Panc1 (cell line): ENCODE measurements at regions not wholly inside any gene's neighbourhood (a gene's known extent, or its start where the extent isn't known, plus 50 kb on each side); places are given as distances from the start of the nearest gene placed in this dataset.

Source experiments
- ATAC-seq: fragments of 200-7000 bp; cut with Tn5 transposase; 2 replicates; pipeline ENCODE4 v1.9.1; 2020; ENCODE audit warnings: mild to moderate bottlenecking, moderate library complexity
- BruUV-seq: library from RNA; stranded (reverse); fragments of 400-500 nt; replicated peaks from 2 replicates; lab custom pipeline; 2021; lab: Mats Ljungman, UMichigan
- CTCF ChIA-PET: fragments of 300-600 bp; sonication (Branson Sonifier 250); formaldehyde crosslinking; loops from one replicate; lab custom pipeline; 2022; ENCODE audit warnings: antibody characterized with exemption; lab: Charles Lee
- POLR2A ChIA-PET: fragments of 300-600 bp; sonication (Branson Sonifier 250); formaldehyde crosslinking; loops from one replicate; lab custom pipeline; 2022; ENCODE audit warnings: antibody characterized with exemption; lab: Charles Lee
- DNase-seq: peaks from one replicate; pipeline ENCODE4 v3.0.0-alpha.2; 2010; ENCODE audit warnings: low read depth, low spot score
- H3K27ac ChIP-seq: 2 replicates; pipeline ENCODE4 v1.5.1; 2011; ENCODE audit warnings: mild to moderate bottlenecking, low read length, inconsistent platforms
- H3K27me3 ChIP-seq: fragments of 200-500 bp; sonication (Bioruptor generic); 2 replicates; pipeline ENCODE4 v1.6.0; 2014; ENCODE audit warnings: low read length, inconsistent platforms; ENCODE audit not compliant: control insufficient read depth, insufficient read depth
- H3K36me3 ChIP-seq: fragments of 200-500 bp; sonication (Bioruptor generic); 2 replicates; pipeline ENCODE4 v1.5.1; 2014; ENCODE audit warnings: inconsistent platforms, mild to moderate bottlenecking, low read length, moderate library complexity; ENCODE audit not compliant: control insufficient read depth, insufficient read depth
- H3K4me1 ChIP-seq: 2 replicates; pipeline ENCODE4 v1.5.1; 2011; ENCODE audit warnings: inconsistent platforms, mild to moderate bottlenecking, low read length, moderate library complexity; ENCODE audit not compliant: control insufficient read depth, insufficient read depth
- H3K4me3 ChIP-seq, 2 experiments: 2 replicates each; pipeline ENCODE4 v1.5.1; 2011 to 2012; ENCODE audit warnings: low read depth in 2 of 2, low read length in 2 of 2, mild to moderate bottlenecking in 2 of 2, inconsistent platforms in 1 of 2, moderate library complexity in 1 of 2
- H3K9me3 ChIP-seq: fragments of 200-500 bp; sonication (Bioruptor generic); 2 replicates; pipeline ENCODE4 v1.5.1; 2014; ENCODE audit warnings: low read depth, mild to moderate bottlenecking, inconsistent platforms, low read length, moderate library complexity; ENCODE audit not compliant: control insufficient read depth, insufficient read depth
- POLR2AphosphoS5 ChIP-seq: IDR thresholded peaks from 2 replicates; pipeline ENCODE4 v1.6.1; 2012; ENCODE audit warnings: mild to moderate bottlenecking, low read depth, low read length, moderate library complexity
- SIN3A ChIP-seq: IDR thresholded peaks from 2 replicates; pipeline ENCODE4 v1.6.1; 2012; ENCODE audit warnings: low read depth, mild to moderate bottlenecking, low read length, moderate library complexity, borderline replicate concordance; ENCODE audit not compliant: insufficient read depth
- TCF7L2 ChIP-seq: IDR thresholded peaks from 2 replicates; pipeline ENCODE4 v1.6.1; 2011; ENCODE audit warnings: mild to moderate bottlenecking, low read depth, low read length, inconsistent platforms
- in situ Hi-C: cut with HindIII; loops from 2 replicates; pipeline ENCODE4 v1.10.0; 2016; ENCODE audit warnings: low sequenced_read_pairs, low pct_unique_long_range_greater_than_20kb
- intact Hi-C: fragments of 100-400 bp; cut with micrococcal nuclease; formaldehyde crosslinking; loops from one replicate; pipeline ENCODE4 v1.10.0; 2022; ENCODE audit not compliant: unreplicated experiment
- TF ChIP-seq, protein P1 (sequence below), 2 experiments: IDR thresholded peaks; 2 replicates each; pipeline ENCODE4 v1.6.1; 2011 to 2012; ENCODE audit warnings: low read depth in 2 of 2, control low read depth in 1 of 2, low read length in 1 of 2, mild to moderate bottlenecking in 1 of 2, moderate library complexity in 1 of 2; ENCODE audit not compliant: insufficient read depth in 1 of 2
- TF ChIP-seq, protein P2 (sequence below): fragments of 450-650 bp; IDR thresholded peaks from 2 replicates; pipeline ENCODE4 v1.5.1; 2017; ENCODE audit warnings: mild to moderate bottlenecking

DNA sequence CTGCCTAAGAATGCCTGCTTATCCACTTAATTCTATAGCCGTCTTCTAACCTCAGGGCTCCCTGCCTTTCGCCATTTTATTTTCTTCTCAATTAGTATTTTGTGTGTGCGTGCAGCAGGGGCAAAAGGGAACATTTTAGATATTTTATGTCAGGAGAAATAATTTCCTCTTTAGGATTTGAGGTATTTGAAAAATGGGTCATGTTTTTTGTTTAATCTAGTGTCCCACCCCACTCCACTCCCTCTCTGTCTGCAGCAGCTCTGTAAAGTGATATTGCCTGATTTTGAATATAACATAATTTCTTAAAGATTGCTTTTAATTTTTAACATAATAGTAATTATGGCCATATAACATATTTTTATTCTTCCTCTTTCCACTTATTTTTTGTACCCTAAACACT is 593.2 kb upstream of the DPPA4 start:
- ATAC-seq: no peak
- no peak overlapping the region for H3K27ac ChIP-seq
- H3K36me3 ChIP-seq: no peaks in the 10 kb centered on the region
- POLR2A ChIA-PET: no interaction called here
- no TSS peak for BruUV-seq
- in situ Hi-C loops: no loop called here
- CTCF ChIA-PET: no interaction called here
- no peaks in the 10 kb centered on the region for H3K27me3 ChIP-seq
- no peak overlapping the region for H3K4me3 ChIP-seq
- intact Hi-C loops: no loop called here
- DNase-seq: no peak
- TF ChIP-seq, protein P1, sequence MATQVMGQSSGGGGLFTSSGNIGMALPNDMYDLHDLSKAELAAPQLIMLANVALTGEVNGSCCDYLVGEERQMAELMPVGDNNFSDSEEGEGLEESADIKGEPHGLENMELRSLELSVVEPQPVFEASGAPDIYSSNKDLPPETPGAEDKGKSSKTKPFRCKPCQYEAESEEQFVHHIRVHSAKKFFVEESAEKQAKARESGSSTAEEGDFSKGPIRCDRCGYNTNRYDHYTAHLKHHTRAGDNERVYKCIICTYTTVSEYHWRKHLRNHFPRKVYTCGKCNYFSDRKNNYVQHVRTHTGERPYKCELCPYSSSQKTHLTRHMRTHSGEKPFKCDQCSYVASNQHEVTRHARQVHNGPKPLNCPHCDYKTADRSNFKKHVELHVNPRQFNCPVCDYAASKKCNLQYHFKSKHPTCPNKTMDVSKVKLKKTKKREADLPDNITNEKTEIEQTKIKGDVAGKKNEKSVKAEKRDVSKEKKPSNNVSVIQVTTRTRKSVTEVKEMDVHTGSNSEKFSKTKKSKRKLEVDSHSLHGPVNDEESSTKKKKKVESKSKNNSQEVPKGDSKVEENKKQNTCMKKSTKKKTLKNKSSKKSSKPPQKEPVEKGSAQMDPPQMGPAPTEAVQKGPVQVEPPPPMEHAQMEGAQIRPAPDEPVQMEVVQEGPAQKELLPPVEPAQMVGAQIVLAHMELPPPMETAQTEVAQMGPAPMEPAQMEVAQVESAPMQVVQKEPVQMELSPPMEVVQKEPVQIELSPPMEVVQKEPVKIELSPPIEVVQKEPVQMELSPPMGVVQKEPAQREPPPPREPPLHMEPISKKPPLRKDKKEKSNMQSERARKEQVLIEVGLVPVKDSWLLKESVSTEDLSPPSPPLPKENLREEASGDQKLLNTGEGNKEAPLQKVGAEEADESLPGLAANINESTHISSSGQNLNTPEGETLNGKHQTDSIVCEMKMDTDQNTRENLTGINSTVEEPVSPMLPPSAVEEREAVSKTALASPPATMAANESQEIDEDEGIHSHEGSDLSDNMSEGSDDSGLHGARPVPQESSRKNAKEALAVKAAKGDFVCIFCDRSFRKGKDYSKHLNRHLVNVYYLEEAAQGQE (IDR thresholded peaks at IDR 0.05; ENCODE audit: insufficient read depth in 1 of 2, low read depth in 2 of 2, low read length in 1 of 2): no peak
- TF ChIP-seq POLR2AphosphoS5: no peak
- TF ChIP-seq SIN3A: no peak
- TF ChIP-seq TCF7L2: no peak
- TF ChIP-seq, protein P2, sequence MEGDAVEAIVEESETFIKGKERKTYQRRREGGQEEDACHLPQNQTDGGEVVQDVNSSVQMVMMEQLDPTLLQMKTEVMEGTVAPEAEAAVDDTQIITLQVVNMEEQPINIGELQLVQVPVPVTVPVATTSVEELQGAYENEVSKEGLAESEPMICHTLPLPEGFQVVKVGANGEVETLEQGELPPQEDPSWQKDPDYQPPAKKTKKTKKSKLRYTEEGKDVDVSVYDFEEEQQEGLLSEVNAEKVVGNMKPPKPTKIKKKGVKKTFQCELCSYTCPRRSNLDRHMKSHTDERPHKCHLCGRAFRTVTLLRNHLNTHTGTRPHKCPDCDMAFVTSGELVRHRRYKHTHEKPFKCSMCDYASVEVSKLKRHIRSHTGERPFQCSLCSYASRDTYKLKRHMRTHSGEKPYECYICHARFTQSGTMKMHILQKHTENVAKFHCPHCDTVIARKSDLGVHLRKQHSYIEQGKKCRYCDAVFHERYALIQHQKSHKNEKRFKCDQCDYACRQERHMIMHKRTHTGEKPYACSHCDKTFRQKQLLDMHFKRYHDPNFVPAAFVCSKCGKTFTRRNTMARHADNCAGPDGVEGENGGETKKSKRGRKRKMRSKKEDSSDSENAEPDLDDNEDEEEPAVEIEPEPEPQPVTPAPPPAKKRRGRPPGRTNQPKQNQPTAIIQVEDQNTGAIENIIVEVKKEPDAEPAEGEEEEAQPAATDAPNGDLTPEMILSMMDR: no peak
- H3K9me3 ChIP-seq: no peaks in the 10 kb centered on the region; the same call in 1 of the 2 replicates
- no peaks in the 10 kb centered on the region for H3K4me1 ChIP-seq

DNA sequence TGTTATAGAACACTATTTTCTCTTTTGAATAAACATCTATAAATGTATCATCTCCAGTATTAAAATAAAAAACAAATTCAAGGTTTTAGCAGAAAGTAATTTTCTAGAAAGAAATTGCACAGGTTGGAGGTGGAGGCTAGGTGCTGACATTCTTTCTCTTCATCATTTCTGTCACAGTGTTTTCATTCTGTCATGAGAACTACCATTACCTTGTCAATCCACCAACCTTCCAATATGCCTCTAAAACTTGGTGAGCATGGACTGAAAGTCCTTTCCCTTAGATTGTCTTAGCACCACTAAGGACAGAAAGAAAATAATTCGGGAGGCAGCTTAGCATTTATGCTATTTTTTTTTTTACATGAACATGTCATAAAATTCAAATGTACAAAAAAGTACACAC is 596.2 kb upstream of the DPPA4 start:
- ATAC-seq: no peak
- intact Hi-C loops (no loop called here), in situ Hi-C loops (no loop called here)
- Histone ChIP-seq H3K27me3 (no peaks in the 10 kb centered on the region), H3K36me3 (no peaks in the 10 kb centered on the region), H3K27ac (no peak overlapping the region), H3K4me1 (no peaks in the 10 kb centered on the region), H3K4me3 (no peak overlapping the region), H3K9me3 (no peaks in the 10 kb centered on the region)
- POLR2A ChIA-PET: no interaction called here
- BruUV-seq: no TSS peak
- CTCF ChIA-PET: no interaction called here
- DNase-seq: no peak
- TF ChIP-seq POLR2AphosphoS5: no peak
- TF ChIP-seq, protein P2: no peak
- TF ChIP-seq, protein P1 (IDR thresholded peaks at IDR 0.05; ENCODE audit: insufficient read depth in 1 of 2, low read depth in 2 of 2, low read length in 1 of 2): no peak
- TF ChIP-seq SIN3A: no peak
- no peak for TF ChIP-seq TCF7L2
